ENCODE measurements at regions not wholly inside any gene's neighbourhood (a gene's known extent, or its start where the extent isn't known, plus 50 kb on each side); places are given as distances from the start of the nearest gene placed in this dataset.

DNA sequence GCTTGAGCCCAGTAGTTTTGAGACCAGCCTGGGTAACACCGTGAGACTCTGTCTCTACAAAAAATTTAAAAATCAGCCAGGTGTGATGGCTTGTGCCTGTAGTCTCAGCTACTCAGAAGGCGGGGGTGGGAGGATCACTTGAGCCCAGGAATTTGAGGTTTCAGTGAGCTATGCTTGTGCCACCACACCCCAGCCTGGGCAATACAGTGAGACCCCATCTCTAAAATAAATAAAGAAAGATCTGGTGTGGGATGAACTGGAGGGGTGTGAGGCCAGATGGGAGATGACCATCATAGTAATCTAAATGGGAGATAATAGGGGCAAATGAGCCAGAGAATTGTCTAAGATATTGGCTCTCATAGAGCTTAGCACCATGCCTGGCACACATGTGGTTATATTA is 60.1 kb upstream of the TRABD2B start:
- TF ChIP-seq, protein P1, sequence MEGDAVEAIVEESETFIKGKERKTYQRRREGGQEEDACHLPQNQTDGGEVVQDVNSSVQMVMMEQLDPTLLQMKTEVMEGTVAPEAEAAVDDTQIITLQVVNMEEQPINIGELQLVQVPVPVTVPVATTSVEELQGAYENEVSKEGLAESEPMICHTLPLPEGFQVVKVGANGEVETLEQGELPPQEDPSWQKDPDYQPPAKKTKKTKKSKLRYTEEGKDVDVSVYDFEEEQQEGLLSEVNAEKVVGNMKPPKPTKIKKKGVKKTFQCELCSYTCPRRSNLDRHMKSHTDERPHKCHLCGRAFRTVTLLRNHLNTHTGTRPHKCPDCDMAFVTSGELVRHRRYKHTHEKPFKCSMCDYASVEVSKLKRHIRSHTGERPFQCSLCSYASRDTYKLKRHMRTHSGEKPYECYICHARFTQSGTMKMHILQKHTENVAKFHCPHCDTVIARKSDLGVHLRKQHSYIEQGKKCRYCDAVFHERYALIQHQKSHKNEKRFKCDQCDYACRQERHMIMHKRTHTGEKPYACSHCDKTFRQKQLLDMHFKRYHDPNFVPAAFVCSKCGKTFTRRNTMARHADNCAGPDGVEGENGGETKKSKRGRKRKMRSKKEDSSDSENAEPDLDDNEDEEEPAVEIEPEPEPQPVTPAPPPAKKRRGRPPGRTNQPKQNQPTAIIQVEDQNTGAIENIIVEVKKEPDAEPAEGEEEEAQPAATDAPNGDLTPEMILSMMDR (IDR thresholded peaks at IDR 0.05; ENCODE audit: extremely low read depth in 1 of 2, insufficient read depth in 1 of 2, low read depth in 1 of 2, low read length in 2 of 2), result no peak
- TF ChIP-seq POLR2AphosphoS5 (IDR thresholded peaks at IDR 0.05; ENCODE audit: insufficient read depth, low read depth, low read length) (no peak), EZH2 (IDR thresholded peaks at IDR 0.05; ENCODE audit: borderline replicate concordance, low read depth, low read length, severe bottlenecking) (no peak), POLR2A (IDR thresholded peaks at IDR 0.05; ENCODE audit: low read depth, low read length) (no peak), JUN (IDR thresholded peaks at IDR 0.05; ENCODE audit: borderline replicate concordance, insufficient read depth, insufficient read length, low read depth) (no peak), FOS (IDR thresholded peaks at IDR 0.05; ENCODE audit: borderline replicate concordance, insufficient read depth, low read length) (no peak)
- TF ChIP-seq, protein P2, sequence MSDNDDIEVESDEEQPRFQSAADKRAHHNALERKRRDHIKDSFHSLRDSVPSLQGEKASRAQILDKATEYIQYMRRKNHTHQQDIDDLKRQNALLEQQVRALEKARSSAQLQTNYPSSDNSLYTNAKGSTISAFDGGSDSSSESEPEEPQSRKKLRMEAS (IDR thresholded peaks at IDR 0.05; ENCODE audit: insufficient read depth, insufficient read length), result no peak

Data from endothelial cell of umbilical vein (primary cell).